ENCODE measurements at regions not wholly inside any gene's neighbourhood (a gene's known extent, or its start where the extent isn't known, plus 50 kb on each side); places are given as distances from the start of the nearest gene placed in this dataset.

- TF ChIP-seq EZH2 (IDR thresholded peaks at IDR 0.05; ENCODE audit: insufficient read depth, poor library complexity, severe bottlenecking) (no peak), EZH2phosphoT487 (IDR thresholded peaks at IDR 0.05; ENCODE audit: insufficient read depth, low read depth) (no peak)
These were observed 386.9 kb upstream of the AUTS2 start for GRCh38 chr7:69211336-69211735.

Measured in GM23248 (cell line).